Mesendoderm (in vitro differentiated cells): ENCODE measurements at regions not wholly inside any gene's neighbourhood (a gene's known extent, or its start where the extent isn't known, plus 50 kb on each side); places are given as distances from the start of the nearest gene placed in this dataset.

Experiments
- DNase-seq: peaks from one replicate; pipeline ENCODE4 v3.0.0; 2013
- H2AK5ac ChIP-seq: 2 replicates; pipeline ENCODE4 v1.6.1; 2013; ENCODE audit warnings: low read length, inconsistent platforms
- H2BK120ac ChIP-seq: 2 replicates; pipeline ENCODE4 v1.6.1; 2013; ENCODE audit warnings: low read depth, mild to moderate bottlenecking, low read length, moderate library complexity, mixed read lengths
- H2BK15ac ChIP-seq: replicated peaks from 2 replicates; pipeline ENCODE4 v1.6.1; 2013; ENCODE audit warnings: low read depth, mild to moderate bottlenecking, moderate library complexity
- H2BK5ac ChIP-seq: 2 replicates; pipeline ENCODE4 v1.6.1; 2013; ENCODE audit warnings: low read length, inconsistent platforms
- H3K18ac ChIP-seq: 2 replicates; pipeline ENCODE4 v1.6.1; 2013; ENCODE audit warnings: mild to moderate bottlenecking, low read length, mixed read lengths
- H3K23ac ChIP-seq: one replicate; pipeline ENCODE4 v1.6.1; 2013; ENCODE audit warnings: low read length
- H3K27ac ChIP-seq: 2 replicates; pipeline ENCODE4 v1.5.1; 2013; ENCODE audit warnings: low read depth, mild to moderate bottlenecking, inconsistent platforms, low read length, moderate library complexity
- H3K27me3 ChIP-seq: 2 replicates; pipeline ENCODE4 v1.6.1; 2013; ENCODE audit warnings: low read length, control low read depth, mild to moderate bottlenecking, inconsistent platforms; ENCODE audit not compliant: insufficient read depth, poor library complexity
- H3K36me3 ChIP-seq: 2 replicates; pipeline ENCODE4 v1.6.1; 2013; ENCODE audit warnings: low read length, inconsistent platforms; ENCODE audit not compliant: control insufficient read depth, insufficient read depth
- H3K4ac ChIP-seq: one replicate; pipeline ENCODE4 v1.6.1; 2013; ENCODE audit warnings: low read depth, mild to moderate bottlenecking, low read length, moderate library complexity
- H3K4me1 ChIP-seq: 2 replicates; pipeline ENCODE4 v1.6.1; 2013; ENCODE audit warnings: low read depth, low read length, inconsistent platforms; ENCODE audit not compliant: control insufficient read depth
- H3K4me2 ChIP-seq: 2 replicates; pipeline ENCODE4 v1.6.1; 2013; ENCODE audit warnings: low read length
- H3K4me3 ChIP-seq: 2 replicates; pipeline ENCODE4 v1.5.1; 2013; ENCODE audit warnings: mild to moderate bottlenecking, low read length
- H3K56ac ChIP-seq: one replicate; pipeline ENCODE4 v1.6.1; 2013; ENCODE audit warnings: low read length
- H3K79me1 ChIP-seq: 2 replicates; pipeline ENCODE4 v1.6.1; 2013; ENCODE audit warnings: low read length, inconsistent platforms
- H3K79me2 ChIP-seq: 2 replicates; pipeline ENCODE4 v1.6.1; 2013; ENCODE audit warnings: mild to moderate bottlenecking, low read length; ENCODE audit not compliant: control insufficient read depth, insufficient read depth
- H3K9ac ChIP-seq: 2 replicates; pipeline ENCODE4 v1.6.1; 2013; ENCODE audit warnings: low read length, inconsistent platforms
- H4K5ac ChIP-seq: one replicate; pipeline ENCODE4 v1.6.1; 2013; ENCODE audit warnings: low read length
- H4K8ac ChIP-seq: one replicate; pipeline ENCODE4 v1.6.1; 2013; ENCODE audit warnings: low read depth, mild to moderate bottlenecking, control low read depth, low read length, moderate library complexity
- WGBS: extraction: QIAGEN DNeasy Blood & Tissue Kit; methylation state at CpG from one replicate; pipeline ENCODE4 v1.1.7; 2013; ENCODE audit warnings: low lambda C conversion rate, missing lambda C conversion rate; ENCODE audit not compliant: insufficient coverage; ENCODE audit errors: extremely low coverage; 5-methylcytosine and 5-hydroxymethylcytosine counted together

- no peaks in the 10 kb centered on the region for H3K79me2 ChIP-seq
- no peak overlapping the region for H2AK5ac ChIP-seq
- no peak overlapping the region for H3K18ac ChIP-seq
- peaks cover 8% of the 10 kb centered on the region for H3K4me1 ChIP-seq
- H3K4ac ChIP-seq: no peak overlapping the region
- H3K36me3 ChIP-seq: no peaks in the 10 kb centered on the region
- H3K4me2 ChIP-seq: no peak overlapping the region
- no peak overlapping the region for H4K5ac ChIP-seq
- no peaks in the 10 kb centered on the region for H3K79me1 ChIP-seq
- peak; percentile 77 for DNase-seq
- H3K4me3 ChIP-seq: no peak overlapping the region
- no peak overlapping the region for H2BK120ac ChIP-seq
- H3K56ac ChIP-seq: no peak overlapping the region
- no peak overlapping the region for H3K27ac ChIP-seq
- H3K9ac ChIP-seq: no peak overlapping the region
- H2BK15ac ChIP-seq: no peak overlapping the region
- no peak overlapping the region for H4K8ac ChIP-seq
- H3K23ac ChIP-seq: no peak overlapping the region
- H2BK5ac ChIP-seq: no peak overlapping the region
- WGBS: no CpG with 5 or more reads among the region's 5 CpGs
- no peaks in the 10 kb centered on the region for H3K27me3 ChIP-seq
Observed at GRCh38 chr16:54208237-54208636, 78.3 kb downstream of the IRX3 start.

GRCh38 chr16:54207837-54208236, 78.8 kb downstream of the IRX3 start:
- Histone ChIP-seq H4K8ac (no peak overlapping the region), H3K23ac (no peak overlapping the region), H3K4ac (no peak overlapping the region), H3K56ac (no peak overlapping the region), H3K9ac (no peak overlapping the region), H2BK5ac (no peak overlapping the region), H3K4me2 (no peak overlapping the region), H2BK120ac (no peak overlapping the region), H3K18ac (no peak overlapping the region), H3K79me1 (no peaks in the 10 kb centered on the region), H3K79me2 (no peaks in the 10 kb centered on the region), H3K4me3 (no peak overlapping the region), H3K4me1 (peaks cover 8% of the 10 kb centered on the region), H3K36me3 (no peaks in the 10 kb centered on the region), H2BK15ac (no peak overlapping the region), H4K5ac (no peak overlapping the region), H3K27ac (no peak overlapping the region), H2AK5ac (no peak overlapping the region), H3K27me3 (no peaks in the 10 kb centered on the region)
- no CpG with 5 or more reads among the region's 15 CpGs for WGBS
- DNase-seq: peak; percentile 85

- no peak overlapping the region for H3K18ac ChIP-seq
- no peak overlapping the region for H3K4ac ChIP-seq
- no peak overlapping the region for H4K5ac ChIP-seq
- no peak overlapping the region for H4K8ac ChIP-seq
- no peak overlapping the region for H3K27ac ChIP-seq
- H3K27me3 ChIP-seq: no peaks in the 10 kb centered on the region
- H3K9ac ChIP-seq: no peak overlapping the region
- no peak overlapping the region for H3K4me3 ChIP-seq
- no peak overlapping the region for H3K23ac ChIP-seq
- H3K36me3 ChIP-seq: no peaks in the 10 kb centered on the region
- no peaks in the 10 kb centered on the region for H3K79me1 ChIP-seq
- H3K4me2 ChIP-seq: no peak overlapping the region
- no peak for DNase-seq
- no peak overlapping the region for H2BK5ac ChIP-seq
- H2BK120ac ChIP-seq: no peak overlapping the region
- peaks cover 8% of the 10 kb centered on the region for H3K4me1 ChIP-seq
- H2AK5ac ChIP-seq: no peak overlapping the region
- no peaks in the 10 kb centered on the region for H3K79me2 ChIP-seq
- no peak overlapping the region for H2BK15ac ChIP-seq
- H3K56ac ChIP-seq: no peak overlapping the region
- WGBS: no CpG with 5 or more reads among the region's 7 CpGs
Observed at GRCh38 chr16:54204756-54205155, 81.8 kb downstream of the IRX3 start.

- H2BK120ac ChIP-seq: no peak overlapping the region
- no CpG with 5 or more reads among the region's 11 CpGs for WGBS
- no peak overlapping the region for H3K4me2 ChIP-seq
Observed at GRCh38 chr16:54203851-54204505, 82.6 kb downstream of the IRX3 start.

GRCh38 chr16:54203384-54203783, 83.2 kb downstream of the IRX3 start:
- Histone ChIP-seq H3K9ac (no peak overlapping the region), H3K18ac (no peak overlapping the region), H3K4ac (no peak overlapping the region), H4K5ac (no peak overlapping the region), H3K27ac (no peak overlapping the region), H2BK5ac (no peak overlapping the region), H3K4me1 (peaks cover 3% of the 10 kb centered on the region), H3K36me3 (no peaks in the 10 kb centered on the region), H3K27me3 (no peaks in the 10 kb centered on the region), H3K79me2 (no peaks in the 10 kb centered on the region), H3K79me1 (no peaks in the 10 kb centered on the region), H2AK5ac (no peak overlapping the region), H2BK15ac (no peak overlapping the region), H3K4me2 (no peak overlapping the region), H3K23ac (no peak overlapping the region), H4K8ac (no peak overlapping the region), H2BK120ac (no peak overlapping the region), H3K56ac (no peak overlapping the region), H3K4me3 (no peak overlapping the region)
- DNase-seq: no peak
- no CpG with 5 or more reads among the region's 3 CpGs for WGBS

More at GRCh38 chr16:54203851-54204505, 82.6 kb downstream of the IRX3 start:
- H3K27ac ChIP-seq: no peak overlapping the region
- no peaks in the 10 kb centered on the region for H3K27me3 ChIP-seq
- H3K18ac ChIP-seq: no peak overlapping the region
- no peaks in the 10 kb centered on the region for H3K79me1 ChIP-seq
- H4K8ac ChIP-seq: no peak overlapping the region
- no peak overlapping the region for H3K23ac ChIP-seq
- H3K9ac ChIP-seq: no peak overlapping the region
- H3K4ac ChIP-seq: no peak overlapping the region
- no peaks in the 10 kb centered on the region for H3K36me3 ChIP-seq
- H3K79me2 ChIP-seq: no peaks in the 10 kb centered on the region
- H3K4me1 ChIP-seq: peaks cover 6% of the 10 kb centered on the region
- no peak overlapping the region for H2BK15ac ChIP-seq
- H4K5ac ChIP-seq: no peak overlapping the region
- H3K56ac ChIP-seq: no peak overlapping the region
- no peak for DNase-seq
- H2AK5ac ChIP-seq: no peak overlapping the region
- no peak overlapping the region for H2BK5ac ChIP-seq
- H3K4me3 ChIP-seq: no peak overlapping the region
